Loucy (cell line): ENCODE measurements at regions not wholly inside any gene's neighbourhood (a gene's known extent, or its start where the extent isn't known, plus 50 kb on each side); places are given as distances from the start of the nearest gene placed in this dataset.

Experiments
- CTCF ChIP-seq: fragments of 200-600 bp; sonication (generic); conservative IDR thresholded peaks from 2 replicates; pipeline ENCODE4 v1.5.1; 2014; ENCODE audit warnings: mild to moderate bottlenecking, antibody characterized with exemption, low read length
- EZH2phosphoT487 ChIP-seq: fragments of 200-600 bp; IDR thresholded peaks from 2 replicates; pipeline ENCODE4 v1.6.1; 2018; ENCODE audit warnings: antibody characterized with exemption, mild to moderate bottlenecking, moderate library complexity, borderline replicate concordance

- TF ChIP-seq CTCF, result no peak
- no peak for TF ChIP-seq EZH2phosphoT487
Measured at GRCh38 chr2:200244111-200244510, 62.4 kb upstream of the SPATS2L start.
